ENCODE measurements at regions not wholly inside any gene's neighbourhood (a gene's known extent, or its start where the extent isn't known, plus 50 kb on each side); places are given as distances from the start of the nearest gene placed in this dataset.

- no peak for DNase-seq
- Histone ChIP-seq H3K36me3 (ENCODE audit: control insufficient read depth, insufficient read depth, low read length) (no peaks in the 10 kb centered on the region), H3K4me3 (ENCODE audit: low read length) (no peak overlapping the region), H3K27ac (ENCODE audit: low read length) (no peak overlapping the region), H3K4me1 (ENCODE audit: control insufficient read depth, insufficient read depth, low read length) (no peaks in the 10 kb centered on the region), H3K27me3 (ENCODE audit: control insufficient read depth, insufficient read depth, low read length) (peaks cover 7% of the 10 kb centered on the region), H3K9me3 (ENCODE audit: control insufficient read depth, low read depth, low read length) (no peaks in the 10 kb centered on the region)
- WGBS (ENCODE audit: insufficient coverage, low lambda C conversion rate) = no CpG with 5 or more reads among the region's 10 CpGs
Measured at GRCh38 chr17:45650561-45650960, 133.6 kb upstream of the CRHR1 start.

- no peaks in the 10 kb centered on the region for H3K36me3 ChIP-seq (ENCODE audit: control insufficient read depth, insufficient read depth, low read length)
- no peak for DNase-seq
- no peak overlapping the region for H3K27ac ChIP-seq (ENCODE audit: low read length)
- no peak overlapping the region for H3K4me3 ChIP-seq (ENCODE audit: low read length)
- no peaks in the 10 kb centered on the region for H3K9me3 ChIP-seq (ENCODE audit: control insufficient read depth, low read depth, low read length)
- no peaks in the 10 kb centered on the region for H3K4me1 ChIP-seq (ENCODE audit: control insufficient read depth, insufficient read depth, low read length)
- H3K27me3 ChIP-seq (ENCODE audit: control insufficient read depth, insufficient read depth, low read length) = peaks cover 6% of the 10 kb centered on the region
- WGBS (ENCODE audit: insufficient coverage, low lambda C conversion rate) = no CpG with 5 or more reads among the region's 8 CpGs
Measured at GRCh38 chr17:45651145-45651709, 132.9 kb upstream of the CRHR1 start.

GRCh38 chr17:45653616-45654015, 130.5 kb upstream of the CRHR1 start:
- Histone ChIP-seq H3K27me3 (ENCODE audit: control insufficient read depth, insufficient read depth, low read length) (no peaks in the 10 kb centered on the region), H3K27ac (ENCODE audit: low read length) (no peak overlapping the region), H3K4me3 (ENCODE audit: low read length) (no peak overlapping the region), H3K4me1 (ENCODE audit: control insufficient read depth, insufficient read depth, low read length) (no peaks in the 10 kb centered on the region), H3K9me3 (ENCODE audit: control insufficient read depth, low read depth, low read length) (no peaks in the 10 kb centered on the region), H3K36me3 (ENCODE audit: control insufficient read depth, insufficient read depth, low read length) (no peaks in the 10 kb centered on the region)
- WGBS (ENCODE audit: insufficient coverage, low lambda C conversion rate) = no CpG with 5 or more reads among the region's 4 CpGs
- no peak for DNase-seq

GRCh38 chr17:45656527-45657181, 127.5 kb upstream of the CRHR1 start:
- peaks cover 5% of the 10 kb centered on the region for H3K27me3 ChIP-seq (ENCODE audit: control insufficient read depth, insufficient read depth, low read length)
- WGBS (ENCODE audit: insufficient coverage, low lambda C conversion rate) = no CpG with 5 or more reads among the region's 11 CpGs
- no peaks in the 10 kb centered on the region for H3K4me1 ChIP-seq (ENCODE audit: control insufficient read depth, insufficient read depth, low read length)
- H3K36me3 ChIP-seq (ENCODE audit: control insufficient read depth, insufficient read depth, low read length) = no peaks in the 10 kb centered on the region
- H3K27ac ChIP-seq (ENCODE audit: low read length) = no peak overlapping the region
- no peak for DNase-seq
- no peak overlapping the region for H3K4me3 ChIP-seq (ENCODE audit: low read length)
- no peaks in the 10 kb centered on the region for H3K9me3 ChIP-seq (ENCODE audit: control insufficient read depth, low read depth, low read length)

- H3K27ac ChIP-seq (ENCODE audit: low read length) = no peak overlapping the region
- H3K4me1 ChIP-seq (ENCODE audit: control insufficient read depth, insufficient read depth, low read length) = no peaks in the 10 kb centered on the region
- no peak overlapping the region for H3K4me3 ChIP-seq (ENCODE audit: low read length)
- H3K27me3 ChIP-seq (ENCODE audit: control insufficient read depth, insufficient read depth, low read length) = peaks cover 8% of the 10 kb centered on the region
- no peaks in the 10 kb centered on the region for H3K9me3 ChIP-seq (ENCODE audit: control insufficient read depth, low read depth, low read length)
- H3K36me3 ChIP-seq (ENCODE audit: control insufficient read depth, insufficient read depth, low read length) = no peaks in the 10 kb centered on the region
- DNase-seq = no peak
- no CpG with 5 or more reads among the region's 4 CpGs for WGBS (ENCODE audit: insufficient coverage, low lambda C conversion rate)
Measured at GRCh38 chr17:45660474-45660873, 123.6 kb upstream of the CRHR1 start.

- Histone ChIP-seq H3K4me1 (ENCODE audit: control insufficient read depth, insufficient read depth, low read length) (no peaks in the 10 kb centered on the region), H3K9me3 (ENCODE audit: control insufficient read depth, low read depth, low read length) (no peaks in the 10 kb centered on the region), H3K36me3 (ENCODE audit: control insufficient read depth, insufficient read depth, low read length) (no peaks in the 10 kb centered on the region), H3K27ac (ENCODE audit: low read length) (no peak overlapping the region), H3K4me3 (ENCODE audit: low read length) (no peak overlapping the region), H3K27me3 (ENCODE audit: control insufficient read depth, insufficient read depth, low read length) (peaks cover 13% of the 10 kb centered on the region)
- DNase-seq = no peak
- no CpG with 5 or more reads among the region's 2 CpGs for WGBS (ENCODE audit: insufficient coverage, low lambda C conversion rate)
Measured at GRCh38 chr17:45662432-45662831, 121.7 kb upstream of the CRHR1 start.

- H3K4me1 ChIP-seq (ENCODE audit: control insufficient read depth, insufficient read depth, low read length) = no peaks in the 10 kb centered on the region
- no peak overlapping the region for H3K4me3 ChIP-seq (ENCODE audit: low read length)
- no peak overlapping the region for H3K27ac ChIP-seq (ENCODE audit: low read length)
- no CpG with 5 or more reads among the region's 1 CpG for WGBS (ENCODE audit: insufficient coverage, low lambda C conversion rate)
- H3K27me3 ChIP-seq (ENCODE audit: control insufficient read depth, insufficient read depth, low read length) = peaks cover 13% of the 10 kb centered on the region
- no peaks in the 10 kb centered on the region for H3K36me3 ChIP-seq (ENCODE audit: control insufficient read depth, insufficient read depth, low read length)
- no peak for DNase-seq
- no peaks in the 10 kb centered on the region for H3K9me3 ChIP-seq (ENCODE audit: control insufficient read depth, low read depth, low read length)
Measured at GRCh38 chr17:45663772-45664171, 120.3 kb upstream of the CRHR1 start.

GRCh38 chr17:45664921-45665320, 119.2 kb upstream of the CRHR1 start:
- no CpG with 5 or more reads among the region's 6 CpGs for WGBS (ENCODE audit: insufficient coverage, low lambda C conversion rate)
- Histone ChIP-seq H3K36me3 (ENCODE audit: control insufficient read depth, insufficient read depth, low read length) (no peaks in the 10 kb centered on the region), H3K9me3 (ENCODE audit: control insufficient read depth, low read depth, low read length) (no peaks in the 10 kb centered on the region), H3K4me3 (ENCODE audit: low read length) (no peak overlapping the region), H3K27ac (ENCODE audit: low read length) (no peak overlapping the region), H3K4me1 (ENCODE audit: control insufficient read depth, insufficient read depth, low read length) (no peaks in the 10 kb centered on the region), H3K27me3 (ENCODE audit: control insufficient read depth, insufficient read depth, low read length) (peaks cover 11% of the 10 kb centered on the region)
- DNase-seq = no peak

- WGBS (ENCODE audit: insufficient coverage, low lambda C conversion rate) = no CpG with 5 or more reads among the region's 3 CpGs
- no peak overlapping the region for H3K4me3 ChIP-seq (ENCODE audit: low read length)
- H3K27ac ChIP-seq (ENCODE audit: low read length) = no peak overlapping the region
- H3K9me3 ChIP-seq (ENCODE audit: control insufficient read depth, low read depth, low read length) = no peaks in the 10 kb centered on the region
- H3K27me3 ChIP-seq (ENCODE audit: control insufficient read depth, insufficient read depth, low read length) = peaks cover 7% of the 10 kb centered on the region
- H3K4me1 ChIP-seq (ENCODE audit: control insufficient read depth, insufficient read depth, low read length) = no peaks in the 10 kb centered on the region
- DNase-seq = no peak
- H3K36me3 ChIP-seq (ENCODE audit: control insufficient read depth, insufficient read depth, low read length) = no peaks in the 10 kb centered on the region
Measured at GRCh38 chr17:45666046-45666600, 118.0 kb upstream of the CRHR1 start.

- peaks cover 7% of the 10 kb centered on the region for H3K27me3 ChIP-seq (ENCODE audit: control insufficient read depth, insufficient read depth, low read length)
- no CpG with 5 or more reads among the region's 5 CpGs for WGBS (ENCODE audit: insufficient coverage, low lambda C conversion rate)
- no peaks in the 10 kb centered on the region for H3K9me3 ChIP-seq (ENCODE audit: control insufficient read depth, low read depth, low read length)
- H3K4me1 ChIP-seq (ENCODE audit: control insufficient read depth, insufficient read depth, low read length) = no peaks in the 10 kb centered on the region
- no peak overlapping the region for H3K27ac ChIP-seq (ENCODE audit: low read length)
- DNase-seq = no peak
- no peaks in the 10 kb centered on the region for H3K36me3 ChIP-seq (ENCODE audit: control insufficient read depth, insufficient read depth, low read length)
- H3K4me3 ChIP-seq (ENCODE audit: low read length) = no peak overlapping the region
Measured at GRCh38 chr17:45666641-45667040, 117.5 kb upstream of the CRHR1 start.

Measured in large intestine (tissue), 3 donors.